Smooth muscle cell (in vitro differentiated cells): ENCODE measurements at regions not wholly inside any gene's neighbourhood (a gene's known extent, or its start where the extent isn't known, plus 50 kb on each side); places are given as distances from the start of the nearest gene placed in this dataset.

Experiments
- DNase-seq: peaks from one replicate; lab custom pipeline; 2025; ENCODE audit not compliant: unreplicated experiment; lab: John Stamatoyannopoulos, UW
- H2AFZ ChIP-seq: fragments of 200-600 bp; sonication (generic); 2 replicates; pipeline ENCODE4 v1.6.0; 2016; ENCODE audit warnings: antibody characterized with exemption, low read depth, mild to moderate bottlenecking
- H3F3A ChIP-seq: fragments of 200-600 bp; sonication (generic); 2 replicates; pipeline ENCODE4 v1.6.0; 2017; ENCODE audit warnings: antibody characterized with exemption, low read depth
- H3K27ac ChIP-seq: fragments of 200-600 bp; sonication (generic); 2 replicates; pipeline ENCODE4 v1.5.1; 2016; ENCODE audit warnings: low read depth, mild to moderate bottlenecking
- H3K27me3 ChIP-seq: fragments of 200-600 bp; sonication (generic); 2 replicates; pipeline ENCODE4 v1.6.1; 2016; ENCODE audit warnings: low read depth, mild to moderate bottlenecking
- H3K36me3 ChIP-seq: fragments of 200-600 bp; sonication (generic); 2 replicates; pipeline ENCODE4 v1.5.1; 2016; ENCODE audit warnings: low read depth
- H3K4me1 ChIP-seq: fragments of 200-600 bp; sonication (generic); 2 replicates; pipeline ENCODE4 v1.5.1; 2016; ENCODE audit warnings: low read depth
- H3K4me2 ChIP-seq: fragments of 200-600 bp; sonication (generic); 2 replicates; pipeline ENCODE4 v1.6.0; 2016; ENCODE audit warnings: mild to moderate bottlenecking
- H3K4me3 ChIP-seq: fragments of 200-600 bp; sonication (generic); 2 replicates; pipeline ENCODE4 v1.5.1; 2016; ENCODE audit warnings: mild to moderate bottlenecking
- H3K79me2 ChIP-seq: fragments of 200-600 bp; sonication (generic); 2 replicates; pipeline ENCODE4 v1.6.0; 2016; ENCODE audit warnings: low read depth, mild to moderate bottlenecking
- H3K9ac ChIP-seq: fragments of 200-600 bp; sonication (generic); 2 replicates; pipeline ENCODE4 v1.6.0; 2016; ENCODE audit warnings: low read depth
- H3K9me3 ChIP-seq: fragments of 200-600 bp; sonication (generic); replicated peaks from 2 replicates; pipeline ENCODE4 v1.5.1; 2016; ENCODE audit warnings: low read depth
- H4K20me1 ChIP-seq: fragments of 200-600 bp; sonication (generic); 2 replicates; pipeline ENCODE4 v1.6.0; 2016; ENCODE audit warnings: low read depth
- CTCF ChIP-seq: fragments of 200-600 bp; sonication (generic); IDR thresholded peaks from 2 replicates; pipeline ENCODE4 v1.5.1; 2017; ENCODE audit warnings: borderline replicate concordance, mild to moderate bottlenecking, antibody characterized with exemption; ENCODE audit not compliant: insufficient read depth, poor library complexity, severe bottlenecking
- WGBS: methylation state at CpG from one replicate; pipeline ENCODE4 v1.1.7; 2016; ENCODE audit warnings: low lambda C conversion rate; 5-methylcytosine and 5-hydroxymethylcytosine counted together

- Histone ChIP-seq H3F3A (no peaks in the 10 kb centered on the region), H3K79me2 (no peaks in the 10 kb centered on the region), H3K27me3 (no peaks in the 10 kb centered on the region), H3K4me1 (no peaks in the 10 kb centered on the region), H3K9ac (no peak overlapping the region), H3K27ac (no peak overlapping the region), H4K20me1 (no peaks in the 10 kb centered on the region), H3K9me3 (no peaks in the 10 kb centered on the region), H3K36me3 (no peaks in the 10 kb centered on the region), H3K4me2 (no peak overlapping the region), H2AFZ (no peak overlapping the region), H3K4me3 (no peak overlapping the region)
- no peak for DNase-seq
- TF ChIP-seq CTCF: no peak
- WGBS: 77% methylated on average over 4 of the region's 4 CpGs
Measured at GRCh38 chr1:38656726-38657125, 202.8 kb downstream of the RRAGC start.

GRCh38 chr1:38652217-38652616 is 207.4 kb downstream of the RRAGC start:
- Histone ChIP-seq H3K9ac (no peak overlapping the region), H3K4me1 (no peaks in the 10 kb centered on the region), H3K4me3 (no peak overlapping the region), H3K4me2 (no peak overlapping the region), H4K20me1 (no peaks in the 10 kb centered on the region), H3K9me3 (no peaks in the 10 kb centered on the region), H3K27ac (no peak overlapping the region), H3K79me2 (no peaks in the 10 kb centered on the region), H3K27me3 (no peaks in the 10 kb centered on the region), H2AFZ (no peak overlapping the region), H3F3A (no peaks in the 10 kb centered on the region), H3K36me3 (no peaks in the 10 kb centered on the region)
- WGBS: 96% methylated on average over 1 of the region's 1 CpG
- TF ChIP-seq CTCF: no peak
- DNase-seq: no peak

GRCh38 chr1:38651669-38652068 is 207.9 kb downstream of the RRAGC start:
- WGBS: 79% methylated on average over 8 of the region's 8 CpGs
- no peaks in the 10 kb centered on the region for H3K36me3 ChIP-seq

More at GRCh38 chr1:38651669-38652068, 207.9 kb downstream of the RRAGC start:
- Histone ChIP-seq H3F3A (no peaks in the 10 kb centered on the region), H3K4me1 (no peaks in the 10 kb centered on the region), H3K4me2 (no peak overlapping the region), H3K9me3 (no peaks in the 10 kb centered on the region), H3K27me3 (no peaks in the 10 kb centered on the region), H3K79me2 (no peaks in the 10 kb centered on the region), H4K20me1 (no peaks in the 10 kb centered on the region), H2AFZ (no peak overlapping the region), H3K9ac (no peak overlapping the region), H3K4me3 (no peak overlapping the region), H3K27ac (no peak overlapping the region)
- no peak for TF ChIP-seq CTCF
- DNase-seq: no peak
